ENCODE measurements at regions not wholly inside any gene's neighbourhood (a gene's known extent, or its start where the extent isn't known, plus 50 kb on each side); places are given as distances from the start of the nearest gene placed in this dataset.

DNA sequence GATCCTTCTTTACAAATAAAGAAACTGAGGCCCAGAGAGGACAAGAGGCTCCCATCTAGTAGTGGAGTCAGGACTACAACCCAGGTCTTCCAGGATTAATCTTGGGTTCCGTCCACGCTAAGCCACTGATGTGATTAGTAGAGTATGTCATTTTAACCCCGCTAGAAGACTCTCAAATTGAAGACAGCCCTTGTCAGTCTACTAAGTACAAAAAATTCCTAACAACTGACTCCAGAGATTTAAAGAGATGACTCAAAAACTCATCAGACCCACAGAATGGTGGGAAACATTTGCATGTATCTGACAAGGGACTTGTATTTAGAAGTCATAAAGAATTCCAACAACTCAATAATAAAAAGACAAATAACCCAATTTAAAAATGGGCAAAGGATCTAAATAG, 145.3 kb downstream of the CNTN3 start:
- TF ChIP-seq, protein P1, sequence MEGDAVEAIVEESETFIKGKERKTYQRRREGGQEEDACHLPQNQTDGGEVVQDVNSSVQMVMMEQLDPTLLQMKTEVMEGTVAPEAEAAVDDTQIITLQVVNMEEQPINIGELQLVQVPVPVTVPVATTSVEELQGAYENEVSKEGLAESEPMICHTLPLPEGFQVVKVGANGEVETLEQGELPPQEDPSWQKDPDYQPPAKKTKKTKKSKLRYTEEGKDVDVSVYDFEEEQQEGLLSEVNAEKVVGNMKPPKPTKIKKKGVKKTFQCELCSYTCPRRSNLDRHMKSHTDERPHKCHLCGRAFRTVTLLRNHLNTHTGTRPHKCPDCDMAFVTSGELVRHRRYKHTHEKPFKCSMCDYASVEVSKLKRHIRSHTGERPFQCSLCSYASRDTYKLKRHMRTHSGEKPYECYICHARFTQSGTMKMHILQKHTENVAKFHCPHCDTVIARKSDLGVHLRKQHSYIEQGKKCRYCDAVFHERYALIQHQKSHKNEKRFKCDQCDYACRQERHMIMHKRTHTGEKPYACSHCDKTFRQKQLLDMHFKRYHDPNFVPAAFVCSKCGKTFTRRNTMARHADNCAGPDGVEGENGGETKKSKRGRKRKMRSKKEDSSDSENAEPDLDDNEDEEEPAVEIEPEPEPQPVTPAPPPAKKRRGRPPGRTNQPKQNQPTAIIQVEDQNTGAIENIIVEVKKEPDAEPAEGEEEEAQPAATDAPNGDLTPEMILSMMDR (IDR thresholded peaks at IDR 0.05) = no peak
- TF ChIP-seq POLR2AphosphoS5 (IDR thresholded peaks at IDR 0.05) = no peak
- no peak for TF ChIP-seq POLR2A (IDR thresholded peaks at IDR 0.05; ENCODE audit: low read depth)
- TF ChIP-seq EP300 (IDR thresholded peaks at IDR 0.05) = no peak
